ENCODE measurements at regions not wholly inside any gene's neighbourhood (a gene's known extent, or its start where the extent isn't known, plus 50 kb on each side); places are given as distances from the start of the nearest gene placed in this dataset.

- TF ChIP-seq, protein P1, sequence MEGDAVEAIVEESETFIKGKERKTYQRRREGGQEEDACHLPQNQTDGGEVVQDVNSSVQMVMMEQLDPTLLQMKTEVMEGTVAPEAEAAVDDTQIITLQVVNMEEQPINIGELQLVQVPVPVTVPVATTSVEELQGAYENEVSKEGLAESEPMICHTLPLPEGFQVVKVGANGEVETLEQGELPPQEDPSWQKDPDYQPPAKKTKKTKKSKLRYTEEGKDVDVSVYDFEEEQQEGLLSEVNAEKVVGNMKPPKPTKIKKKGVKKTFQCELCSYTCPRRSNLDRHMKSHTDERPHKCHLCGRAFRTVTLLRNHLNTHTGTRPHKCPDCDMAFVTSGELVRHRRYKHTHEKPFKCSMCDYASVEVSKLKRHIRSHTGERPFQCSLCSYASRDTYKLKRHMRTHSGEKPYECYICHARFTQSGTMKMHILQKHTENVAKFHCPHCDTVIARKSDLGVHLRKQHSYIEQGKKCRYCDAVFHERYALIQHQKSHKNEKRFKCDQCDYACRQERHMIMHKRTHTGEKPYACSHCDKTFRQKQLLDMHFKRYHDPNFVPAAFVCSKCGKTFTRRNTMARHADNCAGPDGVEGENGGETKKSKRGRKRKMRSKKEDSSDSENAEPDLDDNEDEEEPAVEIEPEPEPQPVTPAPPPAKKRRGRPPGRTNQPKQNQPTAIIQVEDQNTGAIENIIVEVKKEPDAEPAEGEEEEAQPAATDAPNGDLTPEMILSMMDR (IDR thresholded peaks at IDR 0.05): no peak
- TF ChIP-seq EP300 (IDR thresholded peaks at IDR 0.05; ENCODE audit: borderline replicate concordance in 1 of 2, low read depth in 1 of 2, low read length in 1 of 2): no peak
- TF ChIP-seq FOXM1 (IDR thresholded peaks at IDR 0.05; ENCODE audit: low read depth): no peak
- TF ChIP-seq, protein P2, sequence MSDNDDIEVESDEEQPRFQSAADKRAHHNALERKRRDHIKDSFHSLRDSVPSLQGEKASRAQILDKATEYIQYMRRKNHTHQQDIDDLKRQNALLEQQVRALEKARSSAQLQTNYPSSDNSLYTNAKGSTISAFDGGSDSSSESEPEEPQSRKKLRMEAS (IDR thresholded peaks at IDR 0.05; ENCODE audit: low read depth): no peak
- no peak for TF ChIP-seq JUND (IDR thresholded peaks at IDR 0.05)
- no peak for TF ChIP-seq EZH2phosphoT487 (IDR thresholded peaks at IDR 0.05; ENCODE audit: borderline replicate concordance, low read depth)
These were observed 132.8 kb downstream of the CYP26B1 start for GRCh38 chr2:72014831-72015230.

Measured in SK-N-SH (cell line).